GM23338 (cell line): ENCODE measurements at regions not wholly inside any gene's neighbourhood (a gene's known extent, or its start where the extent isn't known, plus 50 kb on each side); places are given as distances from the start of the nearest gene placed in this dataset.

Experiments
- ATAC-seq: fragments of 200-7000 bp; cut with Tn5 transposase; 3 replicates; pipeline ENCODE4 v1.9.1; 2020
- DNase-seq: peaks from one replicate; pipeline ENCODE4 v3.0.0-alpha.2; 2015; ENCODE audit warnings: low spot score
- H2AFZ ChIP-seq: fragments of 200-600 bp; sonication (generic); 2 replicates; pipeline ENCODE4 v1.8.0; 2016; ENCODE audit warnings: antibody characterized with exemption, mild to moderate bottlenecking, moderate library complexity
- H3F3A ChIP-seq: fragments of 200-600 bp; sonication (generic); replicated peaks from 2 replicates; pipeline ENCODE4 v1.8.0; 2017; ENCODE audit warnings: antibody characterized with exemption, mixed run types, low read depth
- H3K27ac ChIP-seq: fragments of 200-600 bp; sonication (generic); 2 replicates; pipeline ENCODE4 v1.6.1; 2016; ENCODE audit warnings: low read depth
- H3K27me3 ChIP-seq: fragments of 200-600 bp; sonication (generic); 2 replicates; pipeline ENCODE4 v1.8.0; 2016; ENCODE audit warnings: mild to moderate bottlenecking, mixed run types, moderate library complexity; ENCODE audit not compliant: insufficient read depth
- H3K36me3 ChIP-seq: fragments of 200-600 bp; sonication (generic); 2 replicates; pipeline ENCODE4 v1.8.0; 2016; ENCODE audit warnings: mild to moderate bottlenecking; ENCODE audit not compliant: insufficient read depth
- H3K4me1 ChIP-seq: fragments of 200-600 bp; sonication (generic); 2 replicates; pipeline ENCODE4 v1.8.0; 2016; ENCODE audit warnings: mild to moderate bottlenecking, moderate library complexity; ENCODE audit not compliant: insufficient read depth
- H3K4me2 ChIP-seq: fragments of 200-600 bp; sonication (generic); 2 replicates; pipeline ENCODE4 v1.7.1; 2017; ENCODE audit warnings: mixed run types
- H3K4me3 ChIP-seq: fragments of 200-600 bp; sonication (generic); 2 replicates; pipeline ENCODE4 v1.6.1; 2016; ENCODE audit warnings: mixed run types
- H3K79me2 ChIP-seq: fragments of 200-600 bp; sonication (generic); replicated peaks from 2 replicates; pipeline ENCODE4 v1.8.0; 2017; ENCODE audit warnings: mild to moderate bottlenecking; ENCODE audit not compliant: insufficient read depth
- H3K9me2 ChIP-seq: fragments of 200-600 bp; sonication (generic); 2 replicates; pipeline ENCODE4 v1.8.0; 2017; ENCODE audit not compliant: insufficient read depth
- H4K20me1 ChIP-seq: fragments of 200-600 bp; sonication (generic); replicated peaks from 2 replicates; pipeline ENCODE4 v1.8.0; 2017; ENCODE audit warnings: mild to moderate bottlenecking; ENCODE audit not compliant: insufficient read depth
- H3K27ac Mint-ChIP-seq: 2 replicates; pipeline ENCODE4 v1.8.0; 2020; ENCODE audit warnings: inconsistent platforms, mild to moderate bottlenecking, moderate library complexity, mixed read lengths
- H3K27me3 Mint-ChIP-seq: 3 replicates; pipeline ENCODE4 v1.8.0; 2022; ENCODE audit warnings: low read depth, mild to moderate bottlenecking, moderate library complexity, mixed read lengths, inconsistent platforms; ENCODE audit not compliant: insufficient read depth, poor library complexity
- H3K36me3 Mint-ChIP-seq: 3 replicates; pipeline ENCODE4 v1.8.0; 2021; ENCODE audit warnings: low read depth, mild to moderate bottlenecking, inconsistent platforms, moderate library complexity, mixed read lengths
- H3K4me1 Mint-ChIP-seq: 3 replicates; pipeline ENCODE4 v1.8.0; 2020; ENCODE audit warnings: mild to moderate bottlenecking, inconsistent platforms, mixed read lengths
- H3K4me3 Mint-ChIP-seq: 3 replicates; pipeline ENCODE4 v1.8.0; 2021; ENCODE audit warnings: moderate library complexity, mild to moderate bottlenecking, inconsistent platforms, mixed read lengths
- H3K9me3 Mint-ChIP-seq: 3 replicates; pipeline ENCODE4 v1.8.0; 2020; ENCODE audit warnings: moderate library complexity, mild to moderate bottlenecking, inconsistent platforms, mixed read lengths
- EZH2 ChIP-seq: fragments of 200-600 bp; sonication (generic); IDR thresholded peaks from one replicate; pipeline ENCODE4 v1.8.0; 2017; ENCODE audit warnings: antibody characterized with exemption, mild to moderate bottlenecking, low read depth; ENCODE audit not compliant: unreplicated experiment
- EZH2phosphoT487 ChIP-seq: fragments of 200-600 bp; sonication (generic); IDR thresholded peaks from one replicate; pipeline ENCODE4 v1.8.1; 2018; ENCODE audit warnings: antibody characterized with exemption; ENCODE audit not compliant: unreplicated experiment
- JUNB ChIP-seq: IDR thresholded peaks from one replicate; pipeline ENCODE4 v1.6.1; 2016; ENCODE audit warnings: antibody characterized with exemption; ENCODE audit not compliant: unreplicated experiment
- NANOG ChIP-seq: IDR thresholded peaks from 2 replicates; pipeline ENCODE4 v1.6.1; 2016; ENCODE audit warnings: antibody characterized with exemption, borderline replicate concordance
- POLR2AphosphoS5 ChIP-seq: IDR thresholded peaks from 2 replicates; pipeline ENCODE4 v1.6.1; 2016; ENCODE audit warnings: antibody characterized with exemption, low read depth
- STAT1 ChIP-seq: IDR thresholded peaks from one replicate; pipeline ENCODE4 v1.6.1; 2016; ENCODE audit warnings: antibody characterized with exemption; ENCODE audit not compliant: unreplicated experiment
- ZNF114 ChIP-seq: fragments of 250-450 bp; sonication (Bioruptor Pico); IDR thresholded peaks from 2 replicates; pipeline ENCODE4 v1.5.0; 2020; ENCODE audit warnings: mild to moderate bottlenecking, moderate library complexity
- ZNF331 ChIP-seq: fragments of 250-450 bp; sonication (Bioruptor Pico); IDR thresholded peaks from 2 replicates; pipeline ENCODE4 v1.5.0; 2020; ENCODE audit warnings: low read depth, mild to moderate bottlenecking, moderate library complexity
- TF ChIP-seq, protein P1 (sequence below): IDR thresholded peaks from 2 replicates; pipeline ENCODE4 v1.6.1; 2016; ENCODE audit warnings: antibody characterized with exemption
- TF ChIP-seq, protein P2 (sequence below): IDR thresholded peaks from one replicate; pipeline ENCODE4 v1.6.1; 2018; ENCODE audit warnings: antibody characterized with exemption; ENCODE audit not compliant: unreplicated experiment
- TF ChIP-seq, protein P3 (sequence below): fragments of 250-450 bp; sonication (Bioruptor Pico); IDR thresholded peaks from 2 replicates; pipeline ENCODE4 v1.5.0; 2020; ENCODE audit warnings: mild to moderate bottlenecking, moderate library complexity
- TF ChIP-seq, protein P4 (sequence below), 2 experiments: fragments of 200-600 bp in 1 of 2; sonication (generic) in 1 of 2; conservative IDR thresholded peaks; 2 replicates each; pipeline versions ENCODE4 v1.5.1 to v1.6.1; 2016 to 2017; ENCODE audit warnings: antibody characterized with exemption in 2 of 2, low read depth in 2 of 2, mild to moderate bottlenecking in 2 of 2, moderate library complexity in 1 of 2

DNA sequence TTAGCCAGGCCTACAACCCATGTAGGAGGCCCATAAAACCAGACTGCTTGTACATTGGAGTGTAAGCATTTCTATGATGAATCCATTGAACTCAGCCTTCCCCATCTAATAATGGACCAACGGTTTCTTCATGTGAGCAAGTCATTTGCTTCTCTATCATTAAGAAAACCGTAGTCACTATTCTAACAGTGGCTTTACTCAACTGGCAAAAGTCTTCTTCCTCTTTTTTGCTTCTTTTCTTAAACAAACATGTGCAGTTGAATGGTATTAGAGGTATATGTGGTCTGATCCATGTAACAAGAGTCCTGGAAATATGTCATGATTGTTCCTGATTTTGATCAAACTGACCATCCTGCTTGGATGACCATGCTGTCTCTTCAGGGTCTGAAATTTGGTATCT lies 132.4 kb upstream of the STXBP5 start:
- H3K36me3 Mint-ChIP-seq: peaks cover 15% of the 10 kb centered on the region; the same call in 2 of the 3 replicates
- Histone ChIP-seq H3K4me3 (no peak overlapping the region), H3K4me2 (no peak overlapping the region), H3K9me2 (no peaks in the 10 kb centered on the region), H3K36me3 (no peaks in the 10 kb centered on the region; the same call in 1 of the 2 replicates), H3F3A (no peaks in the 10 kb centered on the region), H3K27ac (no peak overlapping the region), H2AFZ (no peak overlapping the region), H3K4me1 (no peaks in the 10 kb centered on the region), H4K20me1 (no peaks in the 10 kb centered on the region), H3K27me3 (no peaks in the 10 kb centered on the region), H3K79me2 (no peaks in the 10 kb centered on the region)
- no peaks in the 10 kb centered on the region for H3K27me3 Mint-ChIP-seq
- no peak for TF ChIP-seq EZH2phosphoT487
- TF ChIP-seq EZH2: no peak
- TF ChIP-seq, protein P1, sequence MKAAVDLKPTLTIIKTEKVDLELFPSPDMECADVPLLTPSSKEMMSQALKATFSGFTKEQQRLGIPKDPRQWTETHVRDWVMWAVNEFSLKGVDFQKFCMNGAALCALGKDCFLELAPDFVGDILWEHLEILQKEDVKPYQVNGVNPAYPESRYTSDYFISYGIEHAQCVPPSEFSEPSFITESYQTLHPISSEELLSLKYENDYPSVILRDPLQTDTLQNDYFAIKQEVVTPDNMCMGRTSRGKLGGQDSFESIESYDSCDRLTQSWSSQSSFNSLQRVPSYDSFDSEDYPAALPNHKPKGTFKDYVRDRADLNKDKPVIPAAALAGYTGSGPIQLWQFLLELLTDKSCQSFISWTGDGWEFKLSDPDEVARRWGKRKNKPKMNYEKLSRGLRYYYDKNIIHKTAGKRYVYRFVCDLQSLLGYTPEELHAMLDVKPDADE: no peak
- no peak for TF ChIP-seq ZNF114 (CRISPR knock-in tag)
- TF ChIP-seq, protein P2, sequence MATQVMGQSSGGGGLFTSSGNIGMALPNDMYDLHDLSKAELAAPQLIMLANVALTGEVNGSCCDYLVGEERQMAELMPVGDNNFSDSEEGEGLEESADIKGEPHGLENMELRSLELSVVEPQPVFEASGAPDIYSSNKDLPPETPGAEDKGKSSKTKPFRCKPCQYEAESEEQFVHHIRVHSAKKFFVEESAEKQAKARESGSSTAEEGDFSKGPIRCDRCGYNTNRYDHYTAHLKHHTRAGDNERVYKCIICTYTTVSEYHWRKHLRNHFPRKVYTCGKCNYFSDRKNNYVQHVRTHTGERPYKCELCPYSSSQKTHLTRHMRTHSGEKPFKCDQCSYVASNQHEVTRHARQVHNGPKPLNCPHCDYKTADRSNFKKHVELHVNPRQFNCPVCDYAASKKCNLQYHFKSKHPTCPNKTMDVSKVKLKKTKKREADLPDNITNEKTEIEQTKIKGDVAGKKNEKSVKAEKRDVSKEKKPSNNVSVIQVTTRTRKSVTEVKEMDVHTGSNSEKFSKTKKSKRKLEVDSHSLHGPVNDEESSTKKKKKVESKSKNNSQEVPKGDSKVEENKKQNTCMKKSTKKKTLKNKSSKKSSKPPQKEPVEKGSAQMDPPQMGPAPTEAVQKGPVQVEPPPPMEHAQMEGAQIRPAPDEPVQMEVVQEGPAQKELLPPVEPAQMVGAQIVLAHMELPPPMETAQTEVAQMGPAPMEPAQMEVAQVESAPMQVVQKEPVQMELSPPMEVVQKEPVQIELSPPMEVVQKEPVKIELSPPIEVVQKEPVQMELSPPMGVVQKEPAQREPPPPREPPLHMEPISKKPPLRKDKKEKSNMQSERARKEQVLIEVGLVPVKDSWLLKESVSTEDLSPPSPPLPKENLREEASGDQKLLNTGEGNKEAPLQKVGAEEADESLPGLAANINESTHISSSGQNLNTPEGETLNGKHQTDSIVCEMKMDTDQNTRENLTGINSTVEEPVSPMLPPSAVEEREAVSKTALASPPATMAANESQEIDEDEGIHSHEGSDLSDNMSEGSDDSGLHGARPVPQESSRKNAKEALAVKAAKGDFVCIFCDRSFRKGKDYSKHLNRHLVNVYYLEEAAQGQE: no peak
- no peak for TF ChIP-seq POLR2AphosphoS5
- TF ChIP-seq, protein P3, sequence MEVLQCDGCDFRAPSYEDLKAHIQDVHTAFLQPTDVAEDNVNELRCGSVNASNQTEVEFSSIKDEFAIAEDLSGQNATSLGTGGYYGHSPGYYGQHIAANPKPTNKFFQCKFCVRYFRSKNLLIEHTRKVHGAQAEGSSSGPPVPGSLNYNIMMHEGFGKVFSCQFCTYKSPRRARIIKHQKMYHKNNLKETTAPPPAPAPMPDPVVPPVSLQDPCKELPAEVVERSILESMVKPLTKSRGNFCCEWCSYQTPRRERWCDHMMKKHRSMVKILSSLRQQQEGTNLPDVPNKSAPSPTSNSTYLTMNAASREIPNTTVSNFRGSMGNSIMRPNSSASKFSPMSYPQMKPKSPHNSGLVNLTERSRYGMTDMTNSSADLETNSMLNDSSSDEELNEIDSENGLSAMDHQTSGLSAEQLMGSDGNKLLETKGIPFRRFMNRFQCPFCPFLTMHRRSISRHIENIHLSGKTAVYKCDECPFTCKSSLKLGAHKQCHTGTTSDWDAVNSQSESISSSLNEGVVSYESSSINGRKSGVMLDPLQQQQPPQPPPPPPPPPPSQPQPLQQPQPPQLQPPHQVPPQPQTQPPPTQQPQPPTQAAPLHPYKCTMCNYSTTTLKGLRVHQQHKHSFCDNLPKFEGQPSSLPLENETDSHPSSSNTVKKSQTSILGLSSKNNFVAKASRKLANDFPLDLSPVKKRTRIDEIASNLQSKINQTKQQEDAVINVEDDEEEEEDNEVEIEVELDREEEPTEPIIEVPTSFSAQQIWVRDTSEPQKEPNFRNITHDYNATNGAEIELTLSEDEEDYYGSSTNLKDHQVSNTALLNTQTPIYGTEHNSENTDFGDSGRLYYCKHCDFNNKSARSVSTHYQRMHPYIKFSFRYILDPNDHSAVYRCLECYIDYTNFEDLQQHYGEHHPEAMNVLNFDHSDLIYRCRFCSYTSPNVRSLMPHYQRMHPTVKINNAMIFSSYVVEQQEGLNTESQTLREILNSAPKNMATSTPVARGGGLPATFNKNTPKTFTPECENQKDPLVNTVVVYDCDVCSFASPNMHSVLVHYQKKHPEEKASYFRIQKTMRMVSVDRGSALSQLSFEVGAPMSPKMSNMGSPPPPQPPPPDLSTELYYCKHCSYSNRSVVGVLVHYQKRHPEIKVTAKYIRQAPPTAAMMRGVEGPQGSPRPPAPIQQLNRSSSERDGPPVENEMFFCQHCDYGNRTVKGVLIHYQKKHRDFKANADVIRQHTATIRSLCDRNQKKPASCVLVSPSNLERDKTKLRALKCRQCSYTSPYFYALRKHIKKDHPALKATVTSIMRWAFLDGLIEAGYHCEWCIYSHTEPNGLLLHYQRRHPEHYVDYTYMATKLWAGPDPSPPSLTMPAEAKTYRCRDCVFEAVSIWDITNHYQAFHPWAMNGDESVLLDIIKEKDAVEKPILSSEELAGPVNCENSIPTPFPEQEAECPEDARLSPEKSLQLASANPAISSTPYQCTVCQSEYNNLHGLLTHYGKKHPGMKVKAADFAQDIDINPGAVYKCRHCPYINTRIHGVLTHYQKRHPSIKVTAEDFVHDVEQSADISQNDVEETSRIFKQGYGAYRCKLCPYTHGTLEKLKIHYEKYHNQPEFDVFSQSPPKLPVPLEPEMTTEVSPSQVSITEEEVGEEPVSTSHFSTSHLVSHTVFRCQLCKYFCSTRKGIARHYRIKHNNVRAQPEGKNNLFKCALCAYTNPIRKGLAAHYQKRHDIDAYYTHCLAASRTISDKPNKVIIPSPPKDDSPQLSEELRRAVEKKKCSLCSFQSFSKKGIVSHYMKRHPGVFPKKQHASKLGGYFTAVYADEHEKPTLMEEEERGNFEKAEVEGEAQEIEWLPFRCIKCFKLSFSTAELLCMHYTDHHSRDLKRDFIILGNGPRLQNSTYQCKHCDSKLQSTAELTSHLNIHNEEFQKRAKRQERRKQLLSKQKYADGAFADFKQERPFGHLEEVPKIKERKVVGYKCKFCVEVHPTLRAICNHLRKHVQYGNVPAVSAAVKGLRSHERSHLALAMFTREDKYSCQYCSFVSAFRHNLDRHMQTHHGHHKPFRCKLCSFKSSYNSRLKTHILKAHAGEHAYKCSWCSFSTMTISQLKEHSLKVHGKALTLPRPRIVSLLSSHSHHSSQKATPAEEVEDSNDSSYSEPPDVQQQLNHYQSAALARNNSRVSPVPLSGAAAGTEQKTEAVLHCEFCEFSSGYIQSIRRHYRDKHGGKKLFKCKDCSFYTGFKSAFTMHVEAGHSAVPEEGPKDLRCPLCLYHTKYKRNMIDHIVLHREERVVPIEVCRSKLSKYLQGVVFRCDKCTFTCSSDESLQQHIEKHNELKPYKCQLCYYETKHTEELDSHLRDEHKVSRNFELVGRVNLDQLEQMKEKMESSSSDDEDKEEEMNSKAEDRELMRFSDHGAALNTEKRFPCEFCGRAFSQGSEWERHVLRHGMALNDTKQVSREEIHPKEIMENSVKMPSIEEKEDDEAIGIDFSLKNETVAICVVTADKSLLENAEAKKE (CRISPR knock-in tag): no peak
- TF ChIP-seq ZNF331 (CRISPR knock-in tag): no peak
- TF ChIP-seq JUNB: no peak
- TF ChIP-seq, protein P4, sequence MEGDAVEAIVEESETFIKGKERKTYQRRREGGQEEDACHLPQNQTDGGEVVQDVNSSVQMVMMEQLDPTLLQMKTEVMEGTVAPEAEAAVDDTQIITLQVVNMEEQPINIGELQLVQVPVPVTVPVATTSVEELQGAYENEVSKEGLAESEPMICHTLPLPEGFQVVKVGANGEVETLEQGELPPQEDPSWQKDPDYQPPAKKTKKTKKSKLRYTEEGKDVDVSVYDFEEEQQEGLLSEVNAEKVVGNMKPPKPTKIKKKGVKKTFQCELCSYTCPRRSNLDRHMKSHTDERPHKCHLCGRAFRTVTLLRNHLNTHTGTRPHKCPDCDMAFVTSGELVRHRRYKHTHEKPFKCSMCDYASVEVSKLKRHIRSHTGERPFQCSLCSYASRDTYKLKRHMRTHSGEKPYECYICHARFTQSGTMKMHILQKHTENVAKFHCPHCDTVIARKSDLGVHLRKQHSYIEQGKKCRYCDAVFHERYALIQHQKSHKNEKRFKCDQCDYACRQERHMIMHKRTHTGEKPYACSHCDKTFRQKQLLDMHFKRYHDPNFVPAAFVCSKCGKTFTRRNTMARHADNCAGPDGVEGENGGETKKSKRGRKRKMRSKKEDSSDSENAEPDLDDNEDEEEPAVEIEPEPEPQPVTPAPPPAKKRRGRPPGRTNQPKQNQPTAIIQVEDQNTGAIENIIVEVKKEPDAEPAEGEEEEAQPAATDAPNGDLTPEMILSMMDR (conservative IDR thresholded peaks at IDR 0.05; ENCODE audit: low read depth in 2 of 2): no peak
- TF ChIP-seq NANOG: no peak
- no peak for TF ChIP-seq STAT1
- H3K4me1 Mint-ChIP-seq: no peaks in the 10 kb centered on the region; the same call in 2 of the 3 replicates
- ATAC-seq (no peak), DNase-seq (no peak)
- H3K4me3 Mint-ChIP-seq: no peak overlapping the region
- H3K9me3 Mint-ChIP-seq: peaks cover 24% of the 10 kb centered on the region
- no peak overlapping the region for H3K27ac Mint-ChIP-seq
